Sigmoid colon (tissue), 3 donors: ENCODE measurements at regions not wholly inside any gene's neighbourhood (a gene's known extent, or its start where the extent isn't known, plus 50 kb on each side); places are given as distances from the start of the nearest gene placed in this dataset.

Source experiments
- POLR2A ChIP-seq, 2 donors: fragments of 450-650 bp; IDR thresholded peaks; one replicate each; pipeline ENCODE4 v1.6.1; 2016; ENCODE audit warnings: antibody characterized with exemption in 2 of 2, mild to moderate bottlenecking in 2 of 2, moderate library complexity in 2 of 2
- TF ChIP-seq, protein P1 (sequence below), 4 experiments: fragments of 450-650 bp in 3 of 4; fragments of 200-600 bp in 1 of 4; IDR thresholded peaks; one replicate each; pipeline ENCODE4 v1.5.1; 2016 to 2019; ENCODE audit warnings: antibody characterized with exemption in 4 of 4, mild to moderate bottlenecking in 3 of 4, moderate library complexity in 2 of 4

- TF ChIP-seq, protein P1, sequence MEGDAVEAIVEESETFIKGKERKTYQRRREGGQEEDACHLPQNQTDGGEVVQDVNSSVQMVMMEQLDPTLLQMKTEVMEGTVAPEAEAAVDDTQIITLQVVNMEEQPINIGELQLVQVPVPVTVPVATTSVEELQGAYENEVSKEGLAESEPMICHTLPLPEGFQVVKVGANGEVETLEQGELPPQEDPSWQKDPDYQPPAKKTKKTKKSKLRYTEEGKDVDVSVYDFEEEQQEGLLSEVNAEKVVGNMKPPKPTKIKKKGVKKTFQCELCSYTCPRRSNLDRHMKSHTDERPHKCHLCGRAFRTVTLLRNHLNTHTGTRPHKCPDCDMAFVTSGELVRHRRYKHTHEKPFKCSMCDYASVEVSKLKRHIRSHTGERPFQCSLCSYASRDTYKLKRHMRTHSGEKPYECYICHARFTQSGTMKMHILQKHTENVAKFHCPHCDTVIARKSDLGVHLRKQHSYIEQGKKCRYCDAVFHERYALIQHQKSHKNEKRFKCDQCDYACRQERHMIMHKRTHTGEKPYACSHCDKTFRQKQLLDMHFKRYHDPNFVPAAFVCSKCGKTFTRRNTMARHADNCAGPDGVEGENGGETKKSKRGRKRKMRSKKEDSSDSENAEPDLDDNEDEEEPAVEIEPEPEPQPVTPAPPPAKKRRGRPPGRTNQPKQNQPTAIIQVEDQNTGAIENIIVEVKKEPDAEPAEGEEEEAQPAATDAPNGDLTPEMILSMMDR (IDR thresholded peaks at IDR 0.05) = no peak
- no peak for TF ChIP-seq POLR2A (IDR thresholded peaks at IDR 0.05)
These were observed 64.3 kb upstream of the SHANK2 start for GRCh38 chr11:71316701-71317100.
